HG03039 (cell line): ENCODE measurements at regions not wholly inside any gene's neighbourhood (a gene's known extent, or its start where the extent isn't known, plus 50 kb on each side); places are given as distances from the start of the nearest gene placed in this dataset.
"Not testable (repeated sequence)": the region's sequence is repeated elsewhere in the genome, so short reads cannot be mapped to it uniquely, and the experiment has no call there.

Experiments
- ATAC-seq: cut with Tn5 transposase; IDR thresholded peaks from one replicate; pipeline ENCODE4 v1.9.1; 2021; ENCODE audit warnings: mild to moderate bottlenecking, moderate library complexity; ENCODE audit not compliant: unreplicated experiment

GRCh38 chr4:110364911-110365520 is 110.9 kb upstream of the ENPEP start:
- ATAC-seq, result no peak

DNA sequence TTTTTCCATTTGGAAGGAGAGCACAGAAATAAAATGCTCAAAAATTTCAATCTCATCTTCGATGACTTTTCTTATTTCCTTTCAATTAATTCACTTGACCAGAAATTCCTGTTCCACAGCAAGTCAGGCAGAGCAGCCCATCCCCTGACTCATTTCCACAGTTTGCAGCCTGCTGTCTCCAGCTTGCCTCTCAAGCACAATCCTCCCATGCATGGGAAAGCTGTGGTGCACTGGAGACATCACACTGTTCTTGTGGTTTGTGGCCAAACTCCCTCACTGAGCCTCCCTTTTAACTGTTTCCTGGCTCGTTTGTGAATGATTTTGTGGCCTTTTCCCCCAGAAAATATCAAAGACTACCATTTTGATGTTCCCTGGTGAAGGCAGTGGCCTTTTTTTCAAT is 114.0 kb upstream of the ENPEP start:
- ATAC-seq, result no peak

DNA sequence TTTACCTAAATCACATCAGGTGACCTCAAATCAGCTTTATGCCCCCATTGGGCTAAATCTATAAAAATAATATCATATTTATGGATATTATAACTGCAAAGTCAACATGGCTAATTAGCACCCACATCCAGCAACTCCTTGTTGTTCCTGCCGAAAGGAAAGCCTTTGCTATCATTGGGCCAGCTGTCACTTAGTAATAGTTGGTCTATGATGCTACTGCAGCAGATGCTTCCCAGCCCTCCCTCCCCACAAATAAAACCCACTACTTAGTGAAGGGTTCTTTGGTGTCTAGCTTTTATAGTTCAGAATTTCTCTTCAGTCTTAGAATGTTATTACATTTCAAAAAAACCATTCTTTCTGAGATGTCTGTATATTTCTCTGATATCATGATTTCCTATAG is 116.9 kb upstream of the ENPEP start:
- ATAC-seq, result no peak

DNA sequence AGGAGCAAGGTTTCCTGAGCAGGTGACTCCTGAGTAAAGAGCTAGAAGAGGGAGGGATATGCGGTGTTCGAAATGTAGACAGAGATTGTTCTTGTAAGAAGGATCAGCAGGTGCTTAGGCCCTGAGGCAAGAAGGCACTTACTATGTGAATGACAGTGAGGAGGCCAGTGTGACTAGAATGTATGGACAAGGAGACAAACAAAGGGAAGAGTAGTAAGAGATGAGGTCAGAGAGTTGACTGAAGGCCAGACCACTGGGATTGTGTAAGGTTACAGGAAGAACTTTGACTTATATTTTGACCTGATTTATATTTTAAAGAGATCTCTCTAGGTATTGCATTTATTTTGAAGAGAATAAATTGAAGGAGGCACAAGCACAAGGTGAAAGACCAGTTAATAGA is 118.4 kb upstream of the ENPEP start:
- ATAC-seq, result no peak

DNA sequence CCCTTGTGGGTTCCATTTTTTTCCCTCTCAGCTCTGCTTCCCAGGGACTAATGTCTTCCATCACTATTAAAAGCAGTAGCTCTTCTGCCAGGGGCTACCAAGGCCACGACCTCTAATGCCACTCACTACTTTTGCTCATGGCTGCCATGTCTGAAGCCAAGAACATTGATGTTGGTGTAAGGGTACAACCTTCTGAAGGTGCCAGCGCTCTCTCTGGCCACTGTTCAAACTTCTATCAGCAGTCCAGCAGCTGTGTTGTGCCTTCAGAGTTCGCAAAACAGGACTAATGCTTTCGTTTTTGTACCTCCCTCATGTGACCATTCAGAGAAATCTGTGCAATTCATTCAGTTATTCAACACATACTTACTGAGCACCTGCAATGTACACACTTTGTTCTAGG is 121.5 kb upstream of the ENPEP start:
- ATAC-seq, result no peak

- no peak for ATAC-seq
These were observed 123.1 kb upstream of the ENPEP start for GRCh38 chr4:110352670-110353442.

DNA sequence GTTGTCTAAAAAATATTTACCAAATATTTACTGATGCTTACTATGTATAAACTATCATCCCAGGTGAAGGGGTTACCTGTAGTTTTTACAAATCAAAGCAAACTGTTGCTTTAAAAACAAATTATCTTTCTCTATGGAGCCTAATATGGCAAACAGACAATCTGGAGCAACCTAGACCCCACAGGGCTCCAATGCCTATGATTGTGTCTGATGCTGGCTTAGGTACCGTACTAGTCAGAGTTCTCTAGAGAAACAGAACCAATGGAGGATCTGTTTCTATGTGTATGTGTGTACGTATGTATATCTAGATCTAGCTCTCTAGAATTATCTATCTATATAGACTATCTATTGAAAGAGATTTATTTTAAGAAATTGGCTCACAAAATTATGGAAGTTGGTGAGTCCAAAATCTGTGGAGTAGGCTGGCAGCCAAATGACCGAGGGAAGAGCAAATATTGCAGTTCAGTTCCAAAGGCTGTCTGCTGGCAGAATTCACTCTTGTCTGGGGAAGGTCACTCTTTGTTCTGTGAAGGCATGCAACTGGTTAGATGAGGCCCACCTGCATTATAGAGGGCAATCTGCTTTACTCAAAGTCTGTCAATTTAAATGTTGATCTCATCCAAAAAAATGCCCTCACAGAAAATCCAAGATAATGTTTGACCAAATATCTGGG is 127.1 kb upstream of the ENPEP start:
- ATAC-seq, result no peak

DNA sequence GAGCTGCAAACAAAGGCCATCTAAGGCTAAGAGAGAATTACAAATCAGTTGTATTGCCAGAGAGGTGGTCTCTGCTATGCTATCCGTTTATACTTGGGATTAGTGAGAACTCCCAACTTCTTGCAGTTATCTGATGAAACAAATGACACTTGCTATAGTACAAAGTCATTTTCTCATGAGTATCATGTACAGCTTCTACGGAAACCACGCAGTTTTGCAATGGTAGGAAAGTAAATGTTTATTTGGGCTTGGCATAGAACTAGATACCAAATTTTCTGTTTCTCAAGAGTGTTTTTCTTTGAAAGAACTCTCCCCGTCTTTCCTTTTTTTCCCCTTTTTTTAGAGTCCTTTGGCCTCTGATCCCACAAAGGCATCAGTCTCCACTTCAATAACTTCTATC is 128.2 kb upstream of the ENPEP start:
- ATAC-seq, result no peak

DNA sequence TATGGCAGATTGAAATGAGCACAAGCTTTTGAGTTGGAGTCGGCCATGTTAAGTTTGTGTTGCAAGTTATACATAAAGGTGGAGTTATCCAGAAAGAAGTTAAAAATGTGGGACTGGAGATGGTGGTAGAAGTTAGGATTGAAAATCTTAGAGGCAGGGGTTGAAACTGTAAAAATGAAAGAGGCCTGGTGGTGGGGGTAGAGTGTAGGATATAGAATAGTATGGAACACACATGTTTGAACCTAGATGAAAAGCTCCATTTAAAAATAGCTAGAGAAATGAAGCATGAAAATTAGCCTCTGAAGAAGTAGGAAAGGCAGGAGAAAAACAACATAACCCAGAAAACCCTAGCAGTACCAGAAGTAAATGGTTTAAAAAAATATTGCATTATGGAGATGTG is 131.8 kb upstream of the ENPEP start:
- ATAC-seq, result no peak

DNA sequence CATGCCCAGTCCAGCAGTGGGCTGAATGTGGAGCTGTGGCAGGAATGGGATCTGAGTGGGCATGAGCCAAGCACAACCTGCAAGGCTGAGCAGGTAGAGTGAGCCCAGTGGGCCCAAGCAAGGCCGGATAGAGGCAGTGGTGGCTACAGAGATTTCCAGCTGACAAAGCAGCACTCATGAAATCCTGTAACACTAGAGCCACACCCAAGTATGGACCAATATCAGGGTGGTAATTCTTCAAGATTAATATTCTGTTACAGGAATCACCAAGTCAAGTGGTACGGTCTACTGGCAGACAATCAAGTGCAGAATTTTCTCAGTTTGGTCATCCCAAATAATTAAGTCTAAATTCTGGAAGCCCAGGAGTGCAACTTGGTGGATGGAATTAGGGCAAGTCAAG is 132.4 kb upstream of the ENPEP start:
- no peak for ATAC-seq

- not testable (repeated sequence) for ATAC-seq
These were observed 134.8 kb upstream of the ENPEP start for GRCh38 chr4:110341118-110341517.

GRCh38 chr4:110335399-110335798 is 137.0 kb upstream of the ELOVL6 start:
- ATAC-seq, result no peak

GRCh38 chr4:110332483-110332882 is 134.1 kb upstream of the ELOVL6 start:
- ATAC-seq, result no peak

DNA sequence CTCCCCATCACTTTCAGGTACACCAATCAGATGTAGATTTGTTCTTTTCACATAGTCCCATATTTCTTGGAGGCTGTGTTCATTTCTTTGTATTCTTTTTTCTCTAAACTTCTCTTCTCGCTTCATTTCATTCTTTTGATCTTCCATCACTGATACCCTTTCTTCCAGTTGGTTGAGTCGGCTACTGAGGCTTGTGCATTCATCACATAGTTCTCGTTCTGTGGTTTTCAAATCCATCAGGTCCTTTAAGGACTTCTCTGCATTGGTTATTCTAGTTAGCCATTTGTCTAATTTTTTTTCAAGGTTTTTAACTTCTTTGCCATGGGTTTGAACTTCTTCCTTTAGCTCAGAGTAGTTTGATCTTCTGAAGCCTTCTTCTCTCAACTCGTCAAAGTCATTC is 128.0 kb upstream of the ELOVL6 start:
- ATAC-seq, result not testable (repeated sequence)

GRCh38 chr4:110310795-110311194 is 112.4 kb upstream of the ELOVL6 start:
- peak; percentile 73 for ATAC-seq

DNA sequence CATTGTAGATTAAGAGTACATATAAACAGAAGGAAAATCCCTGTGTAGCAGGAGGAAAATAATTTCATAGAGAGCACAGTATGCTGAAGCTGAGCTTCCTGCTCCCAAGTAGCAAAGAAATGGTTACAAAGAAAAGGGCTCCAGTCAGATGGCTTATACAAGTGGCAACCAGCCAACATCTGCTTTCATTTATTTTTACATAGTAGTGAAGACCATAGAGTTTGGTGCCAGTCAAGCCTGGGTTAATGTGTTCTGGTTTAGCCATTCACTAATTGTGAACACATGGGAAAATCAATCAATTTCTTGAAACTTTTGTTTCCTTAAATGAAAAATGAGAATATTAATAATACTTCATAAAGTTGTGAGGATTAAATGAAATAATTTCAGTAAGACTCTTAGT is 111.3 kb upstream of the ELOVL6 start:
- no peak for ATAC-seq

GRCh38 chr4:110306303-110306702 is 107.9 kb upstream of the ELOVL6 start:
- ATAC-seq, result no peak

DNA sequence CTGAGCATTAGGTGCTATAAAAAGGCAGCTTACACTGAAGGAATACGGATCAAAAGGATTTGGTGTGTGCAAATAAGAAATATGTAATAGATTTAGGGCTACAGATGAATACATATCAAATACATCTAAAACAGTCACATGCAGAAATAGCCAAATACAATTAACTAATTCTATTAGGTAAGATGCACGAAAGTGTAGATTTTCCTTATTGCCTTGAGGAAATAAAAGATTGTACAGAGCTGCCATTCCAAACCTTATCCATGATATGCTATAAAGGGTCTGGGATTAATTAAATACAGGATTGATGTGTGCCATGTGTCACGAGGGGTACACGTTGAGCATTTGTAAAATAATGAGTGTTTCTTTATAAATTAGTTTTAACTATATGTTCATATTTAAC is 107.0 kb upstream of the ELOVL6 start:
- no peak for ATAC-seq

- ATAC-seq, result peak; percentile 90
These were observed 98.5 kb upstream of the ELOVL6 start for GRCh38 chr4:110296892-110297291.

DNA sequence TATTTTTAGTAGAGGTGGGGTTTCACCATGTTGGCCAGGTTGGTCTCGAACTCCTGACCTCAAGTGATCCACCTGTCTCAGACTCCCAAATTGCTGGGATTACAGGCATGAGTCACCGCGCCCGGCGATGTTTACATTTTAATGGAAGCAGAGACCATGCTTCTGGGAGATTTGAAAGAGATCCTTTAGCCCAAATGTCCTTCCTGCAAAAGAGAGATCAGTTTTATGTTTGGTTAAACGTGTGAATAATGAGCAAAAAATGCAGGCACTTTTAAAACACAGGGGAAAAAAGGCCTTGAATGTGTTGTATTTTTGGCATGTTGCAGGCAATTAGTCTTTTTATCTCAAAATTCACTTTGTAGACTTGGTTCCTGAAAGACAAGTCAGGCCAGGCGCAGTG is 95.8 kb upstream of the ELOVL6 start:
- ATAC-seq, result no peak

DNA sequence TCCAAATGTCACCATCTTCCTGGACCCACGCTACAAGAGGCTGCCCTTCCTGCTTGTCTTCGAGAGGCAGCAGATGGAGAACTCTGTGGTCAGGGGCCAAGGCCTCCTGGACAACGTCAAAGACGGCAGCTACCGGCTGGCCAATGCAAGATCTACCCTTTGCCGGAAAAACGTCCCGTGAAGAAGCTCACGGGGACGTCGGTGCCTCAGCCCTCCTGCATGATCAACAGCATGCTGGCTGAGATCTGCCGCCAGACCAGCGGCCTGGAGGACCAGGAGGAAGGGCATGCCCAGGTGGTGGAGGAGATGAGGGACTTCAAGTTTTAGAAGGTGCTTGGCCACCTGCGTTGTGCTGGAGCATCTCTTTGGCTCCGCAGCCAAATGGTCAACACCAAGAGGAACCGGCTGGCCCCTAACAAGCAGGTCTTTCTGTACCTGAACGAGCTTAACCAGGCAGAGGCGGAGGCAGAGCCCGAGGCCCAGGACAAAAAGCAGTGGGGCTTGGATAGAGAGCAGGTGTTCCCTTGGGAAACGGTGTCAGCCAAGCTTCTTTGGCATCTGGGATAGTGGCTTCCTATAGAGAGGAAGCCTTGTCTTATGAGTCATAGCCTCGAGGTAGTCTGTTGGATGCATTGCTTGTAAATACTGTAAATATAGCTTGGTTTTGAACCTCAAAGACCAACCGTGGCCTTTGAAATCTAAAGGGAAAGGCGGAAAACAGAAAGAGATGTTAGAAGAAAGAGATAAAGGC is 94.8 kb upstream of the ELOVL6 start:
- ATAC-seq, result no peak

- no peak for ATAC-seq
These were observed 92.1 kb upstream of the ELOVL6 start for GRCh38 chr4:110290511-110290910.
